ENCODE measurements at regions not wholly inside any gene's neighbourhood (a gene's known extent, or its start where the extent isn't known, plus 50 kb on each side); places are given as distances from the start of the nearest gene placed in this dataset.

DNA sequence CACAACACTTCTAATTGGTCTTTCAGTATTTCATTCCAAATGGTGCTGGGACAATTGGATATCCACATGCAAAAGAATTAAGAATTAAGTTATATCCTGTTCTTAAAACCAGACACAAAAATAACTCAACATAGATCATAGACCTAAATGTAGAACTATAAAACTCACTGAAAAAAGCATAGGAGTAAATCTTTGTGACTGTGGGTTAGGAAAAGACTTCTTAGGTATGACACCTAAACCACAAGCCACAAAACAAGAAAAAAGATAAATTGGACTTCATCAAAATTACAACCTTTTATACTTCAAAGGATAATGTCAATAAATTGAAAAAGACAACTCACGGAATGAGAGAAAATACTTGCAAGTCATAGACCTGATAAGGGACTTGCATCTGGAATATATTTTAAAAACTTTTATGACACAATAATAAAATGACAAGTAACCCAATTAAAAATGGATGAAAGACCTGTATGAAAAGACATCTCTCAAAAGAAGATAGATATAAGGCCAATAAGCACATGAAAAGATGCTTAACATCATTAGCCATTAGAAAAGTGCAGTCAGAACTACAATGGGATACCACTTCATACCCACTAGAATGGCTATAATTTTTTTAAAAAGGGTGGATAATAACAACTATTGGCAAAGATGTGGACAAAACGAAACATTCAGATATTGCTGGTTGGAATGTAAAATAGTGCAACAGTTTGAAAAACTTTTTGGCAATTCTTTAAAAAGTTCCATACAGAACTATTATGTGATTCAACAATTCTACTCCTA, 72.5 kb upstream of the SLC38A4 start:
- H3K4me1 Mint-ChIP-seq (ENCODE audit: low read depth), result peaks cover 7% of the 10 kb centered on the region
- H3K27me3 Mint-ChIP-seq (ENCODE audit: low read depth), result no peaks in the 10 kb centered on the region
- no peak overlapping the region for H3K4me3 Mint-ChIP-seq (ENCODE audit: unreplicated experiment)
- DNase-seq (ENCODE audit: low spot score), result no peak
- peaks cover 2% of the 10 kb centered on the region for H3K36me3 Mint-ChIP-seq (ENCODE audit: low read depth)
- no peak overlapping the region for H3K27ac Mint-ChIP-seq (ENCODE audit: unreplicated experiment)
- H3K9me3 Mint-ChIP-seq (ENCODE audit: low read depth), result peaks cover 8% of the 10 kb centered on the region
- TF ChIP-seq, protein P1, sequence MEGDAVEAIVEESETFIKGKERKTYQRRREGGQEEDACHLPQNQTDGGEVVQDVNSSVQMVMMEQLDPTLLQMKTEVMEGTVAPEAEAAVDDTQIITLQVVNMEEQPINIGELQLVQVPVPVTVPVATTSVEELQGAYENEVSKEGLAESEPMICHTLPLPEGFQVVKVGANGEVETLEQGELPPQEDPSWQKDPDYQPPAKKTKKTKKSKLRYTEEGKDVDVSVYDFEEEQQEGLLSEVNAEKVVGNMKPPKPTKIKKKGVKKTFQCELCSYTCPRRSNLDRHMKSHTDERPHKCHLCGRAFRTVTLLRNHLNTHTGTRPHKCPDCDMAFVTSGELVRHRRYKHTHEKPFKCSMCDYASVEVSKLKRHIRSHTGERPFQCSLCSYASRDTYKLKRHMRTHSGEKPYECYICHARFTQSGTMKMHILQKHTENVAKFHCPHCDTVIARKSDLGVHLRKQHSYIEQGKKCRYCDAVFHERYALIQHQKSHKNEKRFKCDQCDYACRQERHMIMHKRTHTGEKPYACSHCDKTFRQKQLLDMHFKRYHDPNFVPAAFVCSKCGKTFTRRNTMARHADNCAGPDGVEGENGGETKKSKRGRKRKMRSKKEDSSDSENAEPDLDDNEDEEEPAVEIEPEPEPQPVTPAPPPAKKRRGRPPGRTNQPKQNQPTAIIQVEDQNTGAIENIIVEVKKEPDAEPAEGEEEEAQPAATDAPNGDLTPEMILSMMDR (IDR thresholded peaks at IDR 0.05), result no peak

DNA sequence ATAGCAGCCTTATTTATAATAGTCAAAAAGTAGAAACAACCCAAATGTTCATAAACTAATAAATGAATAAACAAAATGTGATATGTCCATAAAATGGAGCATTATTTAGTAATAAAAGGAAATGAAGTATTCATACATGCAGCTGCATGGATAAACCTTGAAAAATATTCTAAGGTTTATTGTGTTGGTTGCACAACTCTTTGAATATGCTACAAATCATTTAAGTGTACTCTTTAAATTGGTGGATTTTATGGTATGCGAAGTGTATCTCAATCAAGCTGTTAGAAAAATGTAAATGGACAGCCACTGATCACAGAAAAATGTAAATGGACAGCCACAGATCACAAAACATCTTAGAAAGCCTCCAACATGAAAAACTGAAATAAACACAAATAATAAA, 73.2 kb upstream of the SLC38A4 start:
- no peak overlapping the region for H3K27ac Mint-ChIP-seq (ENCODE audit: unreplicated experiment)
- DNase-seq (ENCODE audit: low spot score), result no peak
- H3K4me3 Mint-ChIP-seq (ENCODE audit: unreplicated experiment), result no peak overlapping the region
- TF ChIP-seq, protein P1 (IDR thresholded peaks at IDR 0.05), result no peak
- H3K36me3 Mint-ChIP-seq (ENCODE audit: low read depth), result peaks cover 2% of the 10 kb centered on the region
- H3K27me3 Mint-ChIP-seq (ENCODE audit: low read depth), result no peaks in the 10 kb centered on the region
- H3K4me1 Mint-ChIP-seq (ENCODE audit: low read depth), result peaks cover 9% of the 10 kb centered on the region
- H3K9me3 Mint-ChIP-seq (ENCODE audit: low read depth), result peaks cover 8% of the 10 kb centered on the region

DNA sequence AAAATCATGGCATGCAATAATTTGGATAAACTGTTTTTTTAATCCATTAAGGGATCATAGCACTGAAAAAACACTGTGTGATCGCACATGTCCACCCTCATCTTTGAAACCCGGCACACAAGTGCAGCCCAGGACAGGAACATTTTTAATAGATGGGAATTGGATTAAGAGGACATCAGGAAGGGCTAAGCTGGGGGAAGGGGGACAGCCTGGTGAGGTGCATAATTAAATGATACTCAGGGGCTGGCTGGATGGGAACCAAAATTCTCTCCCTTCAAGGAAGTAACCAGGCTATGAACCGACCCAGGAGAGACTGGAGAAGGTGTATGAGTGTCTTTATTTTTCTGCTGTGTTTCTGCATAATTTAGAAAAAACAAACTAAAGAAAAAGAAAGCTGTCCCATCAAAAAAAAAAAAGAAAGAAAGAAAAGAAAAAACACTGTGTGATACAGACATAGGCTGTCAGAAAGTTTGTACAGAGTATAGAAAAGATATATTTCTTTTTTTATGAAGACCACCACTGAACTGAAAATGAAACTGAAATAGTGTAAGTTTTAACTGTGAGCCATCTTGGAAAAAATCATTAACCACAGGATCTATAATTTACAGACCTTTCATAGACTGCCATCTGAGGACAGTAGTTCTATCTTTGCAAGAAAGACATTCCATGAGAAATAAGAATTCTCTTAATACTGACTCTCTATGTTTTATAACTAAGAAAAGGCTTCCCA, 75.1 kb upstream of the SLC38A4 start:
- H3K36me3 Mint-ChIP-seq (ENCODE audit: low read depth), result peaks cover 2% of the 10 kb centered on the region
- DNase-seq (ENCODE audit: low spot score), result no peak
- H3K4me3 Mint-ChIP-seq (ENCODE audit: unreplicated experiment), result peak overlapping the region; percentile 2
- no peak overlapping the region for H3K27ac Mint-ChIP-seq (ENCODE audit: unreplicated experiment)
- TF ChIP-seq, protein P1 (IDR thresholded peaks at IDR 0.05), result no peak
- peaks cover 8% of the 10 kb centered on the region for H3K9me3 Mint-ChIP-seq (ENCODE audit: low read depth)
- no peaks in the 10 kb centered on the region for H3K27me3 Mint-ChIP-seq (ENCODE audit: low read depth)
- peaks cover 24% of the 10 kb centered on the region for H3K4me1 Mint-ChIP-seq (ENCODE audit: low read depth)

DNA sequence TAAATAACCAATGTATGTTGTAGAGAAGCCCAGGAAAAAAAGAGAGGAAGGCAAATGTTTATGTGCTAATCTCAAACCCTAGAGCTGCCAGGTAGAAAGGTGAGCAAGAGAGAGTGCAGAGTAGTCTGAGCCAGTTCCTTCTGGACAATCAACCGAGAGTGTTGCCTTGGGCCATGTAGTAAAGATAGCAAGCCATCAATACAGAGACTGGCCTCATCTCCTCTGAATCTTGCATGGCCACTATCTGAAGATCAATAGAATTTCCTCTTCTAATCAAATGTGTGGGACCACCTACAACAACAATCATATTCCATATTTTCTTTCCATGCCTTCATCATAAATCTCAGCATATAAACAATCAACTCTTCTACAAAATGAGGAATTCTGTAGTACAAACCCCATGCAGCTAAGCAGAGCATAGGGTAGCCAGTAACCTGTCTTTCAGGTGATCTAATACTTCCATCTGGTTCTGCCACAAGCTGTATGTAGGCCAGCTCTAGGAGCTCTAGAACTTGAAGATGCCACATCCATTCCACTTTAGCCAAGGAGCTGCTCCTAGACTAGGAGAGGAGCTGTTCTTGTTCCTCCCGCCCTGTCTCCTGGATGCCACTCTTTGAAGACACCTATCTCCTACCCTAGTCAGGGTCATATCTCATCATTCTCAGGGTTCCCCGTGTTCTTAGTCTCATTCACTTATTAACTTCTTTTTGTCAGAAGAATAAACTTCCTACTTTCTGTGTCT, 75.8 kb upstream of the SLC38A4 start:
- Mint-ChIP-seq H3K4me3 (ENCODE audit: unreplicated experiment) (no peak overlapping the region), H3K27ac (ENCODE audit: unreplicated experiment) (no peak overlapping the region), H3K4me1 (ENCODE audit: low read depth) (peaks cover 24% of the 10 kb centered on the region), H3K27me3 (ENCODE audit: low read depth) (no peaks in the 10 kb centered on the region), H3K9me3 (ENCODE audit: low read depth) (peaks cover 11% of the 10 kb centered on the region), H3K36me3 (ENCODE audit: low read depth) (peaks cover 2% of the 10 kb centered on the region)
- TF ChIP-seq, protein P1 (IDR thresholded peaks at IDR 0.05), result no peak
- no peak for DNase-seq (ENCODE audit: low spot score)

DNA sequence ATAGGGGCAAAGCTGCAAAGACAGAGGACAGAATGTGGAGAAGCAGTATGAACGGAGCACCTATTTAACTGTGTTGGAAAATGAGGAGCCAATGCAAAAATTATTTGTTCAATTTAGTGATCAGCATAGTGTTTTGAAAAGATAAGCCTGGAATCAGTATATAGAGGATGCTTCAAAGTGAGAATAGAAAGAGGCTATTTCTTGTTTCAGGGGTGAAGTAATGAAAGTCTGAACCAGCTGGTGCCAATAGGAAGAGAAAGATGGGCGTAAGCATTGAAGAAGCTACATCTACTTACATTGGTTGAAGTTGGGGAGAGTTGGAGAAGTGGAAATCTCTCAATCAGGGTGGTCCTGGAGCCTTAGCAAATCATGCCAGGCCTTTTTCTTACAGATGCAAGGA, 77.3 kb upstream of the SLC38A4 start:
- Mint-ChIP-seq H3K4me3 (ENCODE audit: unreplicated experiment) (no peak overlapping the region), H3K27ac (ENCODE audit: unreplicated experiment) (no peak overlapping the region), H3K27me3 (ENCODE audit: low read depth) (no peaks in the 10 kb centered on the region), H3K9me3 (ENCODE audit: low read depth) (peaks cover 5% of the 10 kb centered on the region), H3K36me3 (ENCODE audit: low read depth) (peaks cover 2% of the 10 kb centered on the region), H3K4me1 (ENCODE audit: low read depth) (peaks cover 24% of the 10 kb centered on the region)
- TF ChIP-seq, protein P1 (IDR thresholded peaks at IDR 0.05), result no peak
- no peak for DNase-seq (ENCODE audit: low spot score)

Measured in chondrocyte (in vitro differentiated cells).